ENCODE measurements at regions not wholly inside any gene's neighbourhood (a gene's known extent, or its start where the extent isn't known, plus 50 kb on each side); places are given as distances from the start of the nearest gene placed in this dataset.
"Not testable (repeated sequence)": the region's sequence is repeated elsewhere in the genome, so short reads cannot be mapped to it uniquely, and the experiment has no call there.

DNA sequence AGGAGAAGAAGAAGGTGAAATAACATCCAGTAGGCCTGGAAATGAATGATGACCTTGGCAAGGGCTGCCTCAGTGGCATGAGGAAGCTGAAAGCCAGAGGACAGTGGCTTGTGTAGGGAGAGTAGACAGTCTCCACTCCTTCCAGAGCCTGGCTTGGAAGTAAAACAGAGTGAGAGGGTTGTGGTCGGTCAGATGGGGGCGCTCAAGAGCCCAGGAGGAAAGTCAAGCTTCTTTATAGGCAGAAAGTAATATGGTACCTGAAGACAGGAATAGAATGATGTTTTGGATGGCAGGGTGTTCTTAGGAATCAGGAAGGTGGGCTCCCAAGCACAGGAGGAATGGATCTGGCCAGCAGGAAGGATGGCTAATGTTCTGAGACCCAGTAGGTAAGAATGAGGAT, 75.1 kb upstream of the TSC22D1 start:
- no peak for DNase-seq

DNA sequence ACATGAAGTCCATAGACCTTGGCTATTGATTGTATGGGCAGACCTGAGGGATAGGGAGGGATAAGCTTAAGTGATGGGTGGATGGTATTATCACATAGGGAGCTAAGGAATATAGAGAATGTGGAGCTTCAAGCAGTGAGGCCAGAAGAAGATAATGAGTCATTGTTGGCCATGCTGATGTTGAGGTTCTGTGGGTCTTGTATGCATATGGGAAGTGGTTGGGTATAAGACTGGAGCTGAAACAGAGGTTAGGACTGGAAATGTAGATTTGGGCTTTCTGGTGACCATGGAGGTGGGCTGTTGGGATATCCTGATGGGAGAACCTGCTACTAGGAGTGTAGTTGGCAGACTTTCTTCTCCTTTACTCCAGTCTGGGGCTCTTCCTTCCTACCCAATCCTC, 73.7 kb upstream of the TSC22D1 start:
- DNase-seq = no peak

DNA sequence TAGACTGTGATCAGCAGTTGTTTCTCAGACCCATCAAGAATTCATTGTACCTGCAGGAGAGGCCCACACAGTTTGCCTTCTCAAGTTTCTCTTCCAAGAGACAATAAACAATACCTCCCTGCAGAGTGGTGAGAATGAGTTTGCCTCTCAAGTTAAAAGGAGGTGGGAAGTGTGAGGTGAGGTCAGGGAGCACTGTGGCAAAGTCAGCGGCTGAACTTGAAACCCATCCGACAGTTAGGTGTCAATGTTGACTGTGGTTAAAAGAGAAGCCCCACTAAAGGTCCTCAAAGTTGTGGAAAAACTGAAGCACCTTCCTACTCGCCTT, 72.9 kb upstream of the TSC22D1 start:
- DNase-seq = no peak

DNA sequence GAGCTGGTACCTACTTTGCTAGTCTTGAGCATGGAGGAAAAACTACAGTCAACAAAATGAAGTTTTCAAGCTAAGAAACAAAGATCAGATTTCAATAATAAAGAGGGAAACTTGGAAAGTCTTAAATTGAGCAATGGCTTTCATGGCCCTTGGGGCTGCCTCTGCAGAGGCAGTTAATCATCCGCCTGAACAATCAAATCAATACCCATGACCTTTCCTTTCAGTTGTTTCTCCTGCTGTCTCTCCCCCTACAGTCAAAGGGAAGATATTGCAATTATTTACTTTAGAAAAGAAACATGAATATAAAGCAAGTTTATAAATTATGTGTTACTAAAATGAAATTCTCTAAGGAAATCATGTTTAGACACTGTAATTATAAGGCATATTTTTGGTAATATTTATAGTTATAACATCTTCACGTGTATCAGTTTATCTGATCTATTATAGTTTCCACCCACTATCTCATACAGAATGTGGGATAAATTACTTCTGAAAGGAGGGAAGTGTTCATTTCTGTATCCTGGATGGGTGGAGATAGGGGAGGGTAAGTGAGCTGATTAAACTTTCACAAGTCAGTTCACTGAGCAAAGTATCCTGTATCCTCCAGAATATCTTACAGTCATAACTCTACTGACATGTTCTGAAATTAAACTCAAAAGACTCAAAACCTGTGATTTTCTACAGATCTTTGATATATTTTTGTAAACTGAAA, 72.4 kb upstream of the TSC22D1 start:
- no peak for DNase-seq

DNA sequence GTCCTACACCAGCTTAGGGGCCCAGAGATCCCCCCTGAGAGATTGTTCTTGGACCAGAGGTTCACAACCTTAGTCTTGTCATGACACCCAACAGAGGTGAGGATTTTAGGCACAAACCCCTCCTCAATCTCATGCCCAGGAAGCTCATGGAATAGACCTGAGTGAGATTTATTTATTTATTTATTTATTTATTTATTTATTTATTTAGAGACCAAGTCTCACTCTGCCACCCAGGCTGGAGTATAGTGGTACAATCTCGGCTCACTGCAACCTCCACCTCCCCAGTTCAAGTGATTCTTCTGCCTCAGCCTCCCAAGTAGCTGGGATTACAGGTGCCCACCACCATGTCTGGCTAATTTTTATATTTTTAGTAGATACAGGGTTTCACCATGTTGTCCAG, 71.4 kb upstream of the TSC22D1 start:
- not testable (repeated sequence) for DNase-seq

DNA sequence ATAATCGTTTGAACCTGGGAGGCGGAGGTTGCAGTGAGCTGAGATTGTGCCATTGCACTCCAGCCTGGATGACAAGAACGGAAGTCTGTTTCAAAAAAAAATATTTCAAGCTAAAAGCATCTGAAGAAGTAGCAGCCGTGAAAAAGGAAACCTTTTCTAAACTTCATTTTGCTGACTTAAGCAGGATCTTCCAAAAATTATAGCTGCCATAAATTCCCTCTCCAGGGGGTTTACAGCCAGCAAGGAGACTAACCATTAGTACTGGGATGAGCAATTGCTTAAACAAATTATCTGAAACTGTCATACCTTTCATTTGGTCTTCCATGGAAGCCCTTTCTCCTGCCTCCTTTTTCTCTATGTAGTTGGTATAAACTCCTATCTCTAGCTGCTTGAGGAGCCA, 69.9 kb upstream of the TSC22D1 start:
- no peak for DNase-seq

DNA sequence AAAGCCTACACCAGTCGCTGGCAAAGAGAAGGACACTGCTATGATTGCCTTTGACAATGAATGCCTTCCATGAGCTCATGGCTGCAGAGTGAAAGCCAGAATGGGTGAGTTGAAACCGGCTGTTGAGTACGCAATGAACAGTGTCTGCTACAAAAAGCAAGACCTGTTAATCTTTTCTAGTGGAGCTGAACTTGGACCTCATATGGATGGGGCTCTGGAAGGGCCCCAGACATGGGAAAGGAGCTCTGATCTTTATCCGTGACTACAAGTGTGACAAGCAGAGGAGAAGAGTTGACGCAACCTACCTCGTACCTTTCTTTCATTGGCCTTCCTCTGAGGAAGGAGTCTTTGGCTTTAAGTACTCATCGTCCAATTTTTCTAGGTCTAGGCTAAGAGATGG, 67.1 kb upstream of the TSC22D1 start:
- DNase-seq = no peak

DNA sequence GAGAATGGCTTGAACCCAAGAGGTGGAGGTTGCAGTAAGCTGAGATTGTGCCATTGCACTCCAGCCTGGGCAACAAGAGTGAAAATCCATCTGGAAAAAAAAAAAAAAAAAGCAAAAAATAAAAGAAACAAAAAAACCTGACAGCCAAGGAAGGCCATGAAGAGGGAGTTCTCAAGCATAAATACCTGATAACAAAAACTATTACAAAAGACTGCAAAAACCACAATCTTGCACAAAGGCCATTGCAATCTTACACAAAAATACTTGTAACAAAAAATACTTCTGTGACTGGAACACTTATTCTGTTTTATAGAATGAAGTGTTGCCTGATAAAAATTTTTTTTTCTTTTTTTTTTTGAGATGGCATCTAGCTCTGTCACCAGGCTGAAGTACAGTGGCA, 61.5 kb upstream of the TSC22D1 start:
- no peak for DNase-seq

DNA sequence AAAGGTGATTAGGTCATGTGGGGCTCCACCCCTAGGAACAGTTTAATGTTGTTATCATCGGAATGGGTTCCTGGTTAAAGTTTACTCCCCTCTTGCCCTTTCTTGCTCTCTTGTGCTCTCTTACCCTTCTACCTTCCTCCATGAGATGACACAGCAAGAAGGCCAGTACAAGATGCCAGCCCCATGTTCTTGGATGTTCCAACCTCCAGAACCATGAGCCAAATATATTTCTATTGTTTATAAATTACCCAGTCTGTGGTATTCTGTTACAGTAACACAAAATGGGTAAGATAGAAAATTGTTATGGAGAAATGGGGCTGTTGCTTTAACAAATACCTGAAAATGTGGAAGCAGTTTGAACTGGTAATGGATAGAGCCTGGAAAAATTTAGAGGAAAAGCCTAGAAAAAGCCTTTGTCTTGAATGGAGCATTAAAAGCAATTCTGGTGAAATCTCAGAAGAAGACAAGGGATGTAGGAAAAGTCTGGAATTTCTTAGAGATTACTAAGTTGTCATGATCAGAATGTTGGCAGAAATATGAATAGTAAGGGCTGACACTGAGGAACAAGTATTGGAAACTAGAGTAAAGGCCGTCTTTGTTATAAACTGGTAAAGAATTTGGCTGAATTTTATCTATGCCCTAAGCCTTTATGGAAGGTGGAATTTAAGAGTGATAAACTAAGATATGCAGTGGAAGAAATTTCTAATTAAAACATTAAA, 53.5 kb upstream of the TSC22D1 start:
- peak; percentile 82 for DNase-seq

DNA sequence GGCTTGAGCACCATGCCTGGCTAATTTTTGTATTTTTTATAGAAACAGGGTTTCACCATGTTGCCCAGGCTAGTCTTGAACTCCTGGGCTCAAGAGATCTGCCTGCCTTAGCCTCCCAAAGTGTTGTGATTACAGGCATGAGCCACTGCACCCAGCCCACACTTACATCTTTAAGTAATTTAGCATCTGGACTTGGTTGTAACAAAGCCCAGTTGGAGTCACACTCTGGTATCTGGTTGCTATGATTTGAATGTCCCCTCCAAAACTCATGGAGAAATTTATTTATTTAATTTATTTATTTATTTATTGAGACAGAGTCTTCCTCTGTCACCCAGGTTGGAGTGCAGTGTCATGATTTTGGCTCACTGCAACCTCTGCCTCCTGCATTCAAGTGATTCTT, 52.7 kb upstream of the TSC22D1 start:
- peak; percentile 34 for DNase-seq

DNA sequence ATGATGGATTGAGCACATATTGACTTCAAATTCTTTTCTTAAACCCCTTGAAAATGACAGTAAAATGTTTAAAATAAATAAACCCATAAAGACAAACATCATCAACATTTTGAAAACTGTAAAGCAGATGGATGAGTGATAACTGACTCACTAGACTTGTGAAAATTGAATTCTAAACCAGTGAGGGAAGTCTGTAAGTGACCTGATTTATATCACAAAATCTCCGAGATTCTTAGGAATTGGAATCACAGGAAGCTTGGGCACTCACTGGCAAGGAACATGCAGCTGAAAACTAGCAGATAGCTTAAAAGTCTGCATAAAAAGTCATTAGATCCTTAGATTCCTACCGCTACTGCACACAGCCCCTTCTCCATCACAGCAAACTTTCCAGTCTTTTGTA, 51.3 kb upstream of the TSC22D1 start:
- peak; percentile 59 for DNase-seq

DNA sequence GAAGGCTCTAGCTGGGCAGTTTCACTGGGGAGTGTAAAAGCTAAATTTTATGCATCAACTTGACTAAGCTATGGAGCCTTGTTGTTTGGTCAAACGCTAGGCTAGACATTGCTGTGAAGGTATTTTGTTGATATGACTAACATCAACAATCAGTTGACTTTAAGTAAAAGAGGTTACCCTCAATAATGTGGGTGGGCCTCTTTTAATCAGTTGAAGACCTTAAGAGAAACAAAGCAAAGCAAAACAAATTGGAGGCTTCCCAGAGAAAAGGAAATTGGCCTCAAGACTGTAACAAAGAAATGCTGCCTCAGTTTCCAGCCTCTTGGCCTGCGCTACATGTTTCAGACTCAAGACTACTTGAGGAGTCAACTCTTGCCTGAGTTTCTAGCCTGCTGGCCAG, 50.0 kb upstream of the TSC22D1 start:
- no peak for DNase-seq

All from fibroblast of upper back skin (primary cell).